GM18508 (cell line): ENCODE measurements at regions not wholly inside any gene's neighbourhood (a gene's known extent, or its start where the extent isn't known, plus 50 kb on each side); places are given as distances from the start of the nearest gene placed in this dataset.

Source experiments
- ATAC-seq: cut with Tn5 transposase; IDR thresholded peaks from one replicate; pipeline ENCODE4 v1.9.1; 2021; ENCODE audit warnings: moderate number of reproducible peaks; ENCODE audit not compliant: insufficient read depth, unreplicated experiment

- no peak for ATAC-seq
Measured at GRCh38 chrX:13112499-13112898, 68.1 kb upstream of the FAM9C start.

DNA sequence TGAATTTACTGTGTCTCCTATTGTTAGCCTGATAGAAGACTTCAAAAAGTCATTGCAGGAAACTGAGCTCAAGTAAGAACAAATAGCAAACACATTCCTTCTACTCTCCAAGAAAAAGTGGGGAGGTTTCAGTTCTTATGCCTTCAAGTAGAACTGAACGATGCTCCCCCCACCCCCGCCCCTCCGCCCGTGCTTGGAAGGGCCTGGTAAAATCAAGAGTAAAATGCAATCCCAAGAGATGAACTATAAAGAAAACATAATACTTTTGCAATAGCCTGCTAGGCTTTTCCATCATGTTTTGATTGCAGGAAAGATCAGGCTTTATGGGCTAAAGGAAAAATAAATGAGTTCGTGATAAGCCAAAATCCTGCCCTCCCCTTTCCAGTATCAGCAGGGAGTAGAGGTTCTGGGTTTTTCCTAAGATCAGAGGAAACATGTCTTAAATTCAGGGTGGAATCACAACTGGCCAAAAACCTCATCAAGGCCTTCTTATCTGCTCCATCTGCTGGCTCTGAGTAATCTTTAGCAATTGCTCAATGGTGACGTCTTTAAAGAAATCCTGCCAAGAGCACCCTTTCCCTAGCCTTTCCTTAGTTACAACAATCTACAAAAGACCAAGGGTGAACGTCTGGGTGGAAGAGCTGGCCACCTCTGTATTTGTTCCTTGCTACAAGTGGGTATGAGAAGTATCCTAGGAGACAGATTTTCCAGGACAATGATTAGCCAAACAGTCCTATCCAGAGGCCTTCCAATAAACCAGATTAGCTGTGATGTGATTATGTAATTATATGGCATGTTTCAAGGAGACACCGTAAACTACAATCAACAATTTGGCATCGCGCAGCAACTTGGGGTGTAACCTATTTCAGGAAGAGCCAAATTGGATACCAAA lies 66.3 kb upstream of the FAM9C start:
- ATAC-seq, result no peak

DNA sequence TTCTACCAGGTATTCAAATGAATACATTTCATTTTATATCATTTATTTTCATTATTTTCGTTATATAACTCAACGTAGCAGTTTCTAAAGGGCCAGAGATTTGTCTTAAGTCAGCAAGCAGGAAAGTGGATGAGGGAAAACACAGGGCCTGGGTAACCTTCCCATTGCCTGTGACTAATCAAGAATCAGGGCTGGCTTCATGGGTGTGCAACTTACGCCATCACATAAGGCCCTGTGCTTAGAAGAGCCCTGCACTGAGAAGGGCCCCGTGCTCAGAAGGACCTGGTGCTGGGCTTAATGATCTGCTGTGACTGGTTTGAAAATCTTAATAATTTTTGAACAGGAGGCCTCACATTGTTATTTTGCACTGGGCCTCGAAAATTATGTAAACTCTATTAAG lies 65.4 kb upstream of the FAM9C start:
- no peak for ATAC-seq

DNA sequence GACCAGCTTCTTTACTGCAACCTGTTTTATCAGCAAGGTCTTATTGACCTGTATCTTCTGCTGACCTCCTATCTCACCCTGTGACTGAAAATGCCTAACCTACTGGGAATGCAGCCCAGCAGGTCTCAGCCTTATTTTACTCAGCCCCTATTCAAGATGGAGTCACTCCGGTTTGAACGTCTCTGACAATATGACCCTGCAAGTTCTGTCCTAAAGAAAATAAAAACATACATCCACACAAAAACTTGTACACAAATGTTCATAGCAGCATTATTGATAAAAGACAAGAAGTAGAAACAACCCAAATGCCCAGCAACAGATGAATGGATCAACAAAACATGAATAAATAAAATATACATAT lies 59.5 kb upstream of the FAM9C start:
- ATAC-seq, result no peak

DNA sequence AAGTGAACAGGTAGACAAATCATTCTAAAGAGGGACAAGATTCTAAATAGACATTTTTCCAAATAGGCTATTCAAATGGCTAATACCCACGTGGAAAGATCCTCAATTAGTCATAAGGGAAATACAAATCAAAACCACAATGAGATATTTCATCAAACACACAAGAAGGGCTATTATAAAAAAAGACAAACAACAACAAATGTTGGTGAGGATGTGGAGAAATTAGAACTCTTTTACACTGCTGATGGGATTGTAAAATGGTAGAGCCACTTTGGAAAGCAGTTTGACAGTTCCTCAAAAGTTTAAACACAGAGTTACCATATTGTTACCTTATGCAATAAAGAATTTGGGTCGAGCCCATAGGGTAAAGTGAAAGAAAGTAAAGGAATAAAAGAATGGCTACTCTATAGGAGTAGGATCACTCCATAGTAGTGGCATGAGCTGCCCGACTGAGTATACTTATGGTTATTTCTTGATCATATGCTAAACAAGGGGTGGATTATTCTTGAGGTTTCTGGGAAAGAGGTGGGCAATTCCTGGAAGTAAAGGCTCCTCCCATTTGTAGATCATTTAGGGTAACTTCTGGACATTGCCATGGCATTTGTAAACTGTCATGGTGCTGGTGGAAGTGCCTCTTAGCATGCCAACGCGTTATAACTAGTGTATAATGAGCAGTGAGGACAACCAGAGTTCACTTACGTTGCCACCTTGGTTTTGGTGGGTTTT lies 58.9 kb upstream of the FAM9C start:
- ATAC-seq, result no peak

GRCh38 chrX:13102636-13103035 lies 58.2 kb upstream of the FAM9C start:
- ATAC-seq, result no peak

GRCh38 chrX:13101441-13102139 lies 57.2 kb upstream of the FAM9C start:
- ATAC-seq, result no peak

- ATAC-seq, result no peak
Measured at GRCh38 chrX:13099121-13099520, 54.7 kb upstream of the FAM9C start.

DNA sequence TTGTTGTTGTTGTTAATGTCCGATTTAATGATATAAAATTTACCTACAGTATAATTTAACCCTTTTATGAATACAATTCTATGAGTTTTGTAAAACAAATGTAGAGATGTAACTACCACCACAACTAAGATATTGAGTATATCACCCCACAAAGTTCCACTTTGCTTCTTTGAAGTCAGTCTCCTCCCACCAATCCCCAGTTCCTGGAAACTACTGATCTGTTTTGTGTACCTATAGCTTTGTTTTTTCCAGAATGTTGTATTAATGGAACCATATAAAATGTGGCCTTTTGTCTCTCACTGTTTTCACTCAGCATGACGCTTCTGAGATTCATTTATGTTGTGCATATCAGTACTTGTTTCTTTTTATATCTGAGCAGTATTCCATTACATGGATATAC lies 52.3 kb upstream of the FAM9C start:
- no peak for ATAC-seq

GRCh38 chrX:13094828-13095341 lies 50.5 kb upstream of the FAM9C start:
- ATAC-seq, result no peak

- ATAC-seq, result no peak
Measured at GRCh38 chrX:13094374-13094773, 50.0 kb upstream of the FAM9C start.
